Pancreas (tissue), 10 donors: ENCODE measurements at regions not wholly inside any gene's neighbourhood (a gene's known extent, or its start where the extent isn't known, plus 50 kb on each side); places are given as distances from the start of the nearest gene placed in this dataset.

Experiments
- ATAC-seq, 4 donors: fragments of 200-7000 bp; cut with Tn5 transposase; one replicate each; pipeline versions ENCODE4 v1.8.0 to v1.9.1; 2020; ENCODE audit warnings: mild to moderate bottlenecking in 4 of 4, moderate library complexity in 4 of 4
- DNase-seq, 6 donors: peaks; one replicate each; pipeline ENCODE4 v3.0.0-alpha.2; 2020
- FAIRE-seq: peaks from 2 replicates; lab custom pipeline; 2012; peaks lifted over from hg19 to GRCh38; lab: Jason Lieb, UNC
- H3K27ac ChIP-seq, 4 donors: fragments of 200-600 bp; sonication (generic); 1 replicate in 3 of 4; 2 replicates in 1 of 4; pipeline versions ENCODE4 v1.5.0 to v1.8.0; 2020
- H3K27me3 ChIP-seq, 4 donors: fragments of 200-600 bp; one replicate each; pipeline ENCODE4 v1.8.0; 2021
- H3K36me3 ChIP-seq, 3 donors: fragments of 200-600 bp; sonication (generic) in 1 of 3; one replicate each; pipeline versions ENCODE4 v1.5.0 to v1.8.0; 2020 to 2021
- H3K4me1 ChIP-seq, 3 donors: fragments of 200-600 bp; one replicate each; pipeline ENCODE4 v1.8.0; 2021
- H3K4me3 ChIP-seq, 4 donors: fragments of 200-600 bp; sonication (generic) in 2 of 4; one replicate each; pipeline versions ENCODE4 v1.5.0 to v1.8.0; 2020 to 2021
- H3K9me3 ChIP-seq, 4 donors: fragments of 200-600 bp; one replicate each; pipeline ENCODE4 v1.8.0; 2021
- WGBS, 2 donors: extraction: QIAGEN DNeasy Blood & Tissue Kit; methylation state at CpG; one replicate each; pipeline ENCODE4 v1.1.7; 2013; 5-methylcytosine and 5-hydroxymethylcytosine counted together
- intact Hi-C, 3 donors: fragments of 100-400 bp; cut with DNase I; formaldehyde crosslinking; loops; one replicate each; pipeline versions ENCODE4 v1.11.1 to v1.14.2; 2022
- TF ChIP-seq, protein P1 (sequence below), 4 donors: fragments of 200-600 bp; sonication (generic) in 3 of 4; IDR thresholded peaks; one replicate each; pipeline versions ENCODE4 v1.5.0 to v1.8.0; 2021; ENCODE audit warnings: antibody characterized with exemption in 4 of 4
- donor health status: healthy with polysubstance abuse.
- donor health status: DM: no; HTN: no; CAD: no; lungs with moderate emphysema.
- donor health status: DM: no; HTN: no; CAD: no.
- donor health status: control.
- donor health status: control.
- donor health status: Bipolar disorder and iron deficiency.
- donor health status: DM: yes; HTN: yes; CAD: no.
- donor health status: DM: no; HTN: no; CAD: no.
- donor health status: DM: no; HTN: no; CAD: no.
- donor health status: DM: yes; HTN: yes; CAD: no.

DNA sequence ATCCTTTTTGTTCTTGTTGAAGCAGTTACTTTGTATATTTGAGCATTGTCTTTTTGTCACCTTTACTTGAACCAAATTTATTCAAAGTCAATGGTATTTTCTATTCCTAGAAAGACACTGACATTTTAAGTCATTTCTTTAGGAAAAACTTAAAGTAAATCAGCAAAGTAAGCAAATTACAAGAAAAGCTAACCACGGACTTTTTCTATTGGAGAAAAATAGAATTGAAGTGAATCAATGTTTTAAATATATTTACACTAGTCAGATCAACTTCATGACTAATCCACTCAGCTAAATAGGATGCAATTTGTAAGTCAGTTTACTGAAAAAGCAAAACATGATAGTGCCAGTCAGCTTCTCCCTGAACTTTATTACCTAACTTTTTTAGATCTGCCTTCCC lies 733.8 kb upstream of the ALCAM start:
- no peaks in the 10 kb centered on the region for H3K9me3 ChIP-seq
- intact Hi-C loops: no loop called here
- no peak overlapping the region for H3K4me3 ChIP-seq
- ATAC-seq: no peak
- FAIRE-seq: no peak
- DNase-seq: no peak
- TF ChIP-seq, protein P1, sequence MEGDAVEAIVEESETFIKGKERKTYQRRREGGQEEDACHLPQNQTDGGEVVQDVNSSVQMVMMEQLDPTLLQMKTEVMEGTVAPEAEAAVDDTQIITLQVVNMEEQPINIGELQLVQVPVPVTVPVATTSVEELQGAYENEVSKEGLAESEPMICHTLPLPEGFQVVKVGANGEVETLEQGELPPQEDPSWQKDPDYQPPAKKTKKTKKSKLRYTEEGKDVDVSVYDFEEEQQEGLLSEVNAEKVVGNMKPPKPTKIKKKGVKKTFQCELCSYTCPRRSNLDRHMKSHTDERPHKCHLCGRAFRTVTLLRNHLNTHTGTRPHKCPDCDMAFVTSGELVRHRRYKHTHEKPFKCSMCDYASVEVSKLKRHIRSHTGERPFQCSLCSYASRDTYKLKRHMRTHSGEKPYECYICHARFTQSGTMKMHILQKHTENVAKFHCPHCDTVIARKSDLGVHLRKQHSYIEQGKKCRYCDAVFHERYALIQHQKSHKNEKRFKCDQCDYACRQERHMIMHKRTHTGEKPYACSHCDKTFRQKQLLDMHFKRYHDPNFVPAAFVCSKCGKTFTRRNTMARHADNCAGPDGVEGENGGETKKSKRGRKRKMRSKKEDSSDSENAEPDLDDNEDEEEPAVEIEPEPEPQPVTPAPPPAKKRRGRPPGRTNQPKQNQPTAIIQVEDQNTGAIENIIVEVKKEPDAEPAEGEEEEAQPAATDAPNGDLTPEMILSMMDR (IDR thresholded peaks at IDR 0.05): no peak
- WGBS, 2 donors: 67 to 88% methylated on average over 1 of the region's 1 CpG
- H3K27ac ChIP-seq: no peak overlapping the region
- no peaks in the 10 kb centered on the region for H3K27me3 ChIP-seq
- no peaks in the 10 kb centered on the region for H3K4me1 ChIP-seq
- no peaks in the 10 kb centered on the region for H3K36me3 ChIP-seq

DNA sequence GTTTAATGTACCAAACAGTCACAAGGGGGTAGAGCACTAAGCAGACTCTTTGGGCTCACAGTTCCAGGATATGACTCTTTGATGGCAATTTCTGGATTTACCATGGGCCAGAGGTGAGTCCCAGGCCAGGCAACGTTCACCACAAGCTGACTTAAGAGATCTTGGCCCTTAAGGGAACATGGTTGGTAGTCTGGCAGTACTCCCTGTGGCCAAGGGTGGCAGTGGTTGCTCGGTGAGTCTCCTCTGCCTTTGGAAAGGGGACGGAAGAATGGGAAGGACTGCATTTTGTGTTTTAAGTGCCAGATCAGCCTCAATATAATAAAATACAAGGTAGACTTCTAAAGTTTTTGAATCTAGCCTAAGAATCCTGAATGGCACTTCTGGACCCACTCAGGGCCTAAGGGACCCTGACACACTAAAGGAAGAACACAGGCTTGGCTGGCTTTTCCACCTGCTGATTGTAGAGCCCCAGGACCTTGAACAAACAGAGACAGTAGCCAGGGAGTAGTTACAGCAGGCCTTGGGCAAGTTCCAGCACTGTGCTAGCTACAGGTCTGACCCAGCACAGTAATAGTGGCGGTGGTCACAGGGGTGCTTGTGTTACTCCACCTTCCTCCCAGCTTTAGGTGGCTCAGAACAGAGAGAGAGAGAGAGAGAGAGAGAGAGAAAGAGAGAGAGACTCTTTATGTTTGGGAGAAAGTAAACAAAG lies 730.7 kb upstream of the ALCAM start:
- no peak overlapping the region for H3K27ac ChIP-seq
- ATAC-seq (peak in 3 of 4 donors; percentile 70 to 83 (median 78)), FAIRE-seq (no peak), DNase-seq (peak in 5 of 6 donors; percentile 4 to 29 (median 25))
- no peaks in the 10 kb centered on the region for H3K27me3 ChIP-seq
- H3K4me3 ChIP-seq: no peak overlapping the region
- TF ChIP-seq, protein P1 (IDR thresholded peaks at IDR 0.05): no peak
- no peaks in the 10 kb centered on the region for H3K4me1 ChIP-seq
- WGBS, 2 donors: 72 to 74% methylated on average over 4 of the region's 4 CpGs
- H3K9me3 ChIP-seq: no peaks in the 10 kb centered on the region
- no peaks in the 10 kb centered on the region for H3K36me3 ChIP-seq
- intact Hi-C loops: no loop called here

DNA sequence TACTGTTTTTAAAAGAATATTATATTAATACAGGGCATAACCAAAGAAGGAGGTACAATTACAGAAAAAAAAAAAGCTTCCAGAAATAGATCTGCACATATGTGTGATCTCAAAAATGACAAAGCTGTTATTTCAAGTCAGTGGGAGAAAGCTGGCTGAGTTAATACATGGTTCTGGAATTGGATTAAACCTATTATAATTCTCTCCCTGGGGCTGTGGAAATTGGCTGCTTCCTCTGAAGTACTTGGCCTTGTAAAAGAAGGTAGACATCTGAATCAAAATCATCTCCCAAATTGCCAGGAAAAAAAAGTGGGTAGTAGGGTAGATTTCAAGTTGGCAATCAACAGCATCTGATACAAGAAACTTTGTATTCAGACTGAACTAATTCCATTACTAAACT lies 723.9 kb upstream of the ALCAM start:
- Histone ChIP-seq H3K4me1 (no peaks in the 10 kb centered on the region), H3K4me3 (no peak overlapping the region), H3K27ac (no peak overlapping the region), H3K9me3 (no peaks in the 10 kb centered on the region), H3K27me3 (no peaks in the 10 kb centered on the region), H3K36me3 (no peaks in the 10 kb centered on the region)
- TF ChIP-seq, protein P1 (IDR thresholded peaks at IDR 0.05): no peak
- ATAC-seq (no peak), FAIRE-seq (no peak), DNase-seq (no peak)
- intact Hi-C loops: no loop called here

DNA sequence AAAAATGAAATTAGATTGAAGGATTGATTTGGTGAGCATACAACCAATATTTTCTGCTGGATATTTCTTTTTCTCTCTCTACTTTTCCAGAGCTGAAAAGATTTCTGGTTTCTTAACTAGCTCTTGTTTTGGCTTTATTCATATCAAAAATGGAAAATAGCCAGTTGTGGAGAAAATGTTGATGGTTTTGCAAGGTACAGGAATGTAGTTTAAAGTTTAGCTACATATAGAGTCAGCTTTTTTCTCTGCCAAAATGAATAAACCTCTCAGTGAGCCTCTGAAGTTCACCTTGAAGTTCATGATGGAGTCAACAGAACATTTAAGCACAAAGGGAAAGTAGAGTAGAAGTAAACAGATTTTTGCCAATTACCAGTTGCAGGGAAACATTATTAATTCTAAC lies 720.5 kb upstream of the ALCAM start:
- ATAC-seq: no peak
- no peaks in the 10 kb centered on the region for H3K9me3 ChIP-seq
- intact Hi-C loops: no loop called here

DNA sequence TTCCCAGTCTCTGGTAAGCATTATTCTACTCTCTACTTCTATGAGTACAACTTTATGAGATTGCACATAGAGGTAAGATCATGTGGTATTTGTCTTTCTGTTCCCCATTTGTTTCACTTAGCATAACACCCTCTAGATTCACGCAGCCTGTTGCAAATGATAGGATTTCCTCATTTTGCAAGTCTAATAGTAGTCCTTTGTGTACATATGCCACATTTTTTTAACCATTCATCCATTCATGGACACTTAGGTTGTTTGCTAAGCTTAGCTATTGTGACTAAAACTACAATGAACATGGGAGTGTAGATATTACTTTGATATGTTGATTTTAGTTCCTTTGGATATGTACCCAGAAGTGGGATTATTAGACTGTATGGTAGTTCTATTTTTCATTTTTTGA lies 717.9 kb upstream of the ALCAM start:
- Histone ChIP-seq H3K9me3 (no peaks in the 10 kb centered on the region), H3K4me3 (no peak overlapping the region), H3K27me3 (no peaks in the 10 kb centered on the region), H3K36me3 (no peaks in the 10 kb centered on the region), H3K27ac (no peak overlapping the region), H3K4me1 (no peaks in the 10 kb centered on the region)
- TF ChIP-seq, protein P1 (IDR thresholded peaks at IDR 0.05): no peak
- intact Hi-C loops: no loop called here
- ATAC-seq (peak in 1 of 4 donors; percentile 12), FAIRE-seq (no peak), DNase-seq (no peak)
- 20 to 33% methylated on average over 1 of the region's 1 CpG for WGBS, 2 donors

More for the DNA sequence above, 720.5 kb upstream of the ALCAM start:
- Histone ChIP-seq H3K36me3 (no peaks in the 10 kb centered on the region), H3K4me3 (no peak overlapping the region), H3K27ac (no peak overlapping the region), H3K4me1 (no peaks in the 10 kb centered on the region), H3K27me3 (no peaks in the 10 kb centered on the region)
- TF ChIP-seq, protein P1 (IDR thresholded peaks at IDR 0.05): no peak
- no peak for FAIRE-seq
- no peak for DNase-seq
